Epithelial cell of proximal tubule (primary cell): ENCODE measurements at regions not wholly inside any gene's neighbourhood (a gene's known extent, or its start where the extent isn't known, plus 50 kb on each side); places are given as distances from the start of the nearest gene placed in this dataset.

Experiments
- DNase-seq: peaks from one replicate; pipeline ENCODE4 v3.0.0-alpha.2; 2011; ENCODE audit warnings: low read depth
- H3K4me3 ChIP-seq: 2 replicates; pipeline ENCODE4 v1.5.1; 2011; ENCODE audit warnings: low read depth, mild to moderate bottlenecking, low read length
- CTCF ChIP-seq: conservative IDR thresholded peaks from 2 replicates; pipeline ENCODE4 v1.5.1; 2012; ENCODE audit warnings: low read depth, mild to moderate bottlenecking, low read length

GRCh38 chr5:74384851-74385250, 255.7 kb downstream of the ENC1 start:
- DNase-seq, result no peak
- H3K4me3 ChIP-seq, result no peak overlapping the region
- no peak for TF ChIP-seq CTCF

GRCh38 chr5:74382987-74383593, 257.4 kb downstream of the ENC1 start:
- no peak for DNase-seq
- no peak for TF ChIP-seq CTCF
- no peak overlapping the region for H3K4me3 ChIP-seq

GRCh38 chr5:74382123-74382855, 258.2 kb downstream of the ENC1 start:
- no peak for TF ChIP-seq CTCF
- no peak overlapping the region for H3K4me3 ChIP-seq
- no peak for DNase-seq

GRCh38 chr5:74380193-74380592, 260.3 kb downstream of the ENC1 start:
- TF ChIP-seq CTCF, result no peak
- DNase-seq, result no peak
- no peak overlapping the region for H3K4me3 ChIP-seq

- no peak for DNase-seq
- TF ChIP-seq CTCF, result no peak
- H3K4me3 ChIP-seq, result no peak overlapping the region
Observed at GRCh38 chr5:74378464-74378863, 262.1 kb downstream of the ENC1 start.

- no peak for TF ChIP-seq CTCF
- DNase-seq, result no peak
- H3K4me3 ChIP-seq, result no peak overlapping the region
Observed at GRCh38 chr5:74376187-74376586, 264.3 kb downstream of the ENC1 start.

- no peak overlapping the region for H3K4me3 ChIP-seq
- no peak for DNase-seq
- TF ChIP-seq CTCF, result no peak
Observed at GRCh38 chr5:74375271-74375670, 265.3 kb downstream of the ENC1 start.
